SK-N-SH (cell line): ENCODE measurements at regions not wholly inside any gene's neighbourhood (a gene's known extent, or its start where the extent isn't known, plus 50 kb on each side); places are given as distances from the start of the nearest gene placed in this dataset.

Experiments
- CTCF ChIA-PET: fragments of 300-600, 350-600 bp; formaldehyde crosslinking; extraction: SDS; loops from one replicate; lab custom pipeline; 2021; lab: Yijun Ruan, JAX
- POLR2A ChIA-PET: fragments of 350-600 bp; sonication (Branson Sonifier 250); formaldehyde crosslinking; extraction: SDS; loops from one replicate; lab custom pipeline; 2020; ENCODE audit warnings: antibody characterized with exemption, inconsistent platforms; lab: Yijun Ruan, JAX
- DNase-seq: peaks from one replicate; pipeline ENCODE4 v3.0.0; 2012
- H2AFZ ChIP-seq: fragments of 200-600 bp; sonication (generic); 2 replicates; pipeline ENCODE4 v1.8.1; 2016; ENCODE audit warnings: antibody characterized with exemption, mild to moderate bottlenecking, low read depth
- H3F3A ChIP-seq: fragments of 200-600 bp; sonication (generic); replicated peaks from 2 replicates; pipeline ENCODE3; 2016; ENCODE audit warnings: antibody characterized with exemption, mild to moderate bottlenecking; ENCODE audit not compliant: insufficient read depth
- H3K27ac ChIP-seq, 2 experiments: fragments of 200-500 bp in 1 of 2; fragments of 200-600 bp in 1 of 2; sonication (Bioruptor generic) in 1 of 2; sonication (generic), shearing (Covaris generic) in 1 of 2; 2 replicates each; pipeline versions ENCODE4 v1.5.1 to v1.6.1; 2014 to 2016; ENCODE audit warnings: low read depth in 2 of 2, inconsistent platforms in 1 of 2, low read length in 1 of 2, mild to moderate bottlenecking in 1 of 2, mixed read lengths in 1 of 2
- H3K27me3 ChIP-seq: fragments of 200-600 bp; sonication (generic), shearing (Covaris generic); 2 replicates; pipeline ENCODE4 v1.6.1; 2016; ENCODE audit warnings: mixed run types; ENCODE audit not compliant: insufficient read depth
- H3K36me3 ChIP-seq, 2 experiments: fragments of 200-500 bp in 1 of 2; fragments of 200-600 bp in 1 of 2; sonication (Bioruptor generic) in 1 of 2; sonication (generic) in 1 of 2; replicated peaks in 1 of 2; 2 replicates each; pipeline versions ENCODE3 to v1.5.1; 2014 to 2016; ENCODE audit warnings: low read length in 1 of 2, mild to moderate bottlenecking in 1 of 2; ENCODE audit not compliant: insufficient read depth in 2 of 2, control insufficient read depth in 1 of 2
- H3K4me1 ChIP-seq, 2 experiments: fragments of 200-500 bp in 1 of 2; fragments of 200-600 bp in 1 of 2; sonication (Bioruptor generic) in 1 of 2; sonication (generic), shearing (Covaris generic) in 1 of 2; 2 replicates each; pipeline versions ENCODE4 v1.5.1 to v1.6.1; 2014 to 2016; ENCODE audit warnings: low read depth in 1 of 2, low read length in 1 of 2, mixed run types in 1 of 2; ENCODE audit not compliant: insufficient read depth in 2 of 2, control insufficient read depth in 1 of 2
- H3K4me2 ChIP-seq: fragments of 200-600 bp; sonication (generic), shearing (Covaris generic); 2 replicates; pipeline ENCODE4 v1.6.1; 2017; ENCODE audit warnings: mixed run types
- H3K4me3 ChIP-seq, 2 experiments: fragments of 200-500 bp in 1 of 2; fragments of 200-600 bp in 1 of 2; sonication (Bioruptor generic) in 1 of 2; sonication (generic), shearing (Covaris generic) in 1 of 2; 2 replicates each; pipeline versions ENCODE4 v1.5.1 to v1.8.1; 2014 to 2016; ENCODE audit warnings: low read depth in 2 of 2, inconsistent platforms in 1 of 2, low read length in 1 of 2, mild to moderate bottlenecking in 1 of 2, mixed read lengths in 1 of 2, moderate library complexity in 1 of 2
- H3K79me2 ChIP-seq: fragments of 200-600 bp; sonication (generic); 2 replicates; pipeline ENCODE4 v1.8.1; 2017; ENCODE audit warnings: mild to moderate bottlenecking; ENCODE audit not compliant: insufficient read depth
- H3K9ac ChIP-seq: fragments of 200-600 bp; sonication (generic); 2 replicates; pipeline ENCODE4 v1.6.1; 2017; ENCODE audit warnings: mixed run types
- H3K9me2 ChIP-seq: fragments of 200-600 bp; sonication (generic); 2 replicates; pipeline ENCODE4 v1.6.1; 2017; ENCODE audit warnings: mixed run types
- H3K9me3 ChIP-seq: fragments of 200-600 bp; sonication (generic); 2 replicates; pipeline ENCODE4 v1.6.1; 2017; ENCODE audit warnings: mixed run types, mild to moderate bottlenecking, moderate library complexity
- H4K20me1 ChIP-seq: fragments of 200-600 bp; sonication (generic); 2 replicates; pipeline ENCODE4 v1.6.1; 2017; ENCODE audit warnings: mild to moderate bottlenecking, mixed run types; ENCODE audit not compliant: insufficient read depth
- CTCF ChIP-seq: fragments of 200-600 bp; sonication (generic); IDR thresholded peaks from 2 replicates; pipeline ENCODE4 v1.6.1; 2017; ENCODE audit warnings: antibody characterized with exemption, mild to moderate bottlenecking, moderate library complexity
- EP300 ChIP-seq, 2 experiments: IDR thresholded peaks; 2 replicates each; pipeline versions ENCODE4 v1.4.0 to v1.6.1; 2012; ENCODE audit warnings: borderline replicate concordance in 1 of 2, low read depth in 1 of 2, low read length in 1 of 2
- EZH2phosphoT487 ChIP-seq: fragments of 200-600 bp; sonication (generic); IDR thresholded peaks from 2 replicates; pipeline ENCODE4 v1.6.1; 2017; ENCODE audit warnings: low read depth, mixed run types, mild to moderate bottlenecking, antibody characterized with exemption, moderate library complexity, borderline replicate concordance
- FOXM1 ChIP-seq: IDR thresholded peaks from 2 replicates; pipeline ENCODE4 v1.4.0; 2012; ENCODE audit warnings: low read depth, mild to moderate bottlenecking
- IRF3 ChIP-seq: fragments of 150-350 bp; IDR thresholded peaks from 2 replicates; pipeline ENCODE4 v1.6.1; 2016; ENCODE audit warnings: mild to moderate bottlenecking, low read depth, low read length
- JUND ChIP-seq: IDR thresholded peaks from 2 replicates; pipeline ENCODE4 v1.4.0; 2012
- MXI1 ChIP-seq: IDR thresholded peaks from 2 replicates; pipeline ENCODE4 v1.6.1; 2012; ENCODE audit warnings: mild to moderate bottlenecking, low read depth, low read length, improper control_type of control experiment
- RAD21 ChIP-seq: IDR thresholded peaks from 2 replicates; pipeline ENCODE4 v1.6.1; 2012; ENCODE audit warnings: mild to moderate bottlenecking, low read length
- RCOR1 ChIP-seq: fragments of 150-350 bp; IDR thresholded peaks from 2 replicates; pipeline ENCODE4 v1.6.1; 2017; ENCODE audit warnings: antibody characterized with exemption, low read length
- TAF1 ChIP-seq: IDR thresholded peaks from 2 replicates; pipeline ENCODE4 v1.6.1; 2012; ENCODE audit warnings: low read depth, mild to moderate bottlenecking, low read length, moderate library complexity, borderline replicate concordance
- TEAD4 ChIP-seq: IDR thresholded peaks from 2 replicates; pipeline ENCODE4 v1.4.0; 2012; ENCODE audit warnings: mild to moderate bottlenecking, borderline replicate concordance; ENCODE audit not compliant: insufficient read depth
- ZBTB33 ChIP-seq: IDR thresholded peaks from 2 replicates; pipeline ENCODE4 v1.4.0; 2012; ENCODE audit warnings: low read depth, borderline replicate concordance
- WGBS: methylation state at CpG from one replicate; pipeline ENCODE4 v1.1.6; 2017; ENCODE audit warnings: low lambda C conversion rate; 5-methylcytosine and 5-hydroxymethylcytosine counted together

- TF ChIP-seq EP300 (IDR thresholded peaks at IDR 0.05; ENCODE audit: borderline replicate concordance in 1 of 2, low read depth in 1 of 2, low read length in 1 of 2) = no peak
- no peak for TF ChIP-seq IRF3
- TF ChIP-seq ZBTB33 = no peak
- TF ChIP-seq MXI1 = no peak
- TF ChIP-seq TEAD4 = no peak
- no peak for TF ChIP-seq JUND
- no peak for TF ChIP-seq FOXM1
Measured at GRCh38 chr11:15307619-15308024, 192.9 kb downstream of the INSC start (continued).

- no peaks in the 10 kb centered on the region for H3K79me2 ChIP-seq
- no peak overlapping the region for H2AFZ ChIP-seq
- TF ChIP-seq CTCF (no peak), RAD21 (no peak), FOXM1 (no peak), TAF1 (no peak), EZH2phosphoT487 (no peak), RCOR1 (no peak)
- no peaks in the 10 kb centered on the region for H3K9me2 ChIP-seq
- no peak overlapping the region for H3K27ac ChIP-seq
- no peak overlapping the region for H3K4me3 ChIP-seq
- H3K9me3 ChIP-seq = no peaks in the 10 kb centered on the region
- CTCF ChIA-PET = interaction anchor here (0.7 kb wide), 1 partner anchor 9 kb away, joined by 3 read pairs; no protein-coding TSS in a partner anchor
- H3F3A ChIP-seq = no peaks in the 10 kb centered on the region
- H3K4me2 ChIP-seq = no peak overlapping the region
- no peaks in the 10 kb centered on the region for H3K36me3 ChIP-seq
- DNase-seq = no peak
- POLR2A ChIA-PET = no interaction called here
- H3K27me3 ChIP-seq = no peaks in the 10 kb centered on the region
- no peak overlapping the region for H3K9ac ChIP-seq
- WGBS = 50% methylated on average over 2 of the region's 2 CpGs
- no peaks in the 10 kb centered on the region for H4K20me1 ChIP-seq
- H3K4me1 ChIP-seq = no peaks in the 10 kb centered on the region
Measured at GRCh38 chr11:15308840-15309239, 194.1 kb downstream of the INSC start.
